Activated effector memory CD4-positive, alpha-beta T cell treated with Interleukin-2 at 50 U/mL for 16 hours (primary cell): ENCODE measurements at regions not wholly inside any gene's neighbourhood (a gene's known extent, or its start where the extent isn't known, plus 50 kb on each side); places are given as distances from the start of the nearest gene placed in this dataset.
"Not testable (repeated sequence)": the region's sequence is repeated elsewhere in the genome, so short reads cannot be mapped to it uniquely, and the experiment has no call there.

Experiments used
- DNase-seq: peaks from one replicate; pipeline ENCODE4 v3.0.0-alpha.2; 2020

DNA sequence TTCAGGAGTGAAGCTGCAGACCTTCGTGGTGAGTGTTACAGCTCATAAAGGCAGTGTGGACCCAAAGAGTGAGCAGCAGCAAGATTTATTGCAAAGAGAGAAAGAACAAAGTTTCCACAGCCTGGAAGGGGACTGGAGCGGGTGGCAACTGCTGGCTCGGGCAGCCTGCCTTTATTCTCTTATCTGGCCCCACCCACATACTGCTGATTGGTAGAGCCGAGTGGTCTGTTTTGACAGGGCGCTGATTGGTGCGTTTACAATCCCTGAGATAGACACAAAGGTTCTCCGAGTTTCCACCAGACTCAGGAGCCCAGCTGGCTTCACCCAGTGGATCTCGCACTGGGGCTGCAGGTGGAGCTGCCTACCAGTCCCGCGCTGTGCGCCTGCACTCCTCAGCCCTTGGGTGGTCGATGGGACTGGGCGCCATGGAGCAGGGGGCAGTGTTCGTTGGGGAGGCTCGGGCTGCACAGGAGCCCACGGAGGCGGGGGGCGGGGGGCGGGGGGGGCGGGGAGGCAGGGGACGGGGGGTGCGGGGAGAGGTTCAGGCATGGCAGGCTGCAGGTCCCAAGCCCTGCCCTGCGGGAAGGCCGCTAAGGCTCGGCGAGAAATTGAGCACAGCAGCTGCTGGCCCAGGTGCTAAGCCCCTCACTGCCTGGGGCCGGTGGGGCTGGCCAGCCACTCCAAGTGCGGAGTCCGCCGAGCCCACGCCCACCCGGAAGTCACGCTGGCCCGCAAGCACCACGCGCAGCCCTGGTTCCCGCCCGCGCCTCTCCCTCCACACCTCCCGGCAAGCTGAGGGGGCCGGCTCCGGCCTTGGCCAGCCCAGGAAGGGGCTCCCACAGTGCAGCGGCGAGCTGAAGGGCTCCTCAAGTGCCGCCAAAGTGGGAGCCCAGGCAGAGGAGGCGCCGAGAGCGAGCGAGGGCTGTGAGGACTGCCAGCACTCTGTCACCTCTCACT, 59.9 kb upstream of the EN2 start:
- not testable (repeated sequence) for DNase-seq

DNA sequence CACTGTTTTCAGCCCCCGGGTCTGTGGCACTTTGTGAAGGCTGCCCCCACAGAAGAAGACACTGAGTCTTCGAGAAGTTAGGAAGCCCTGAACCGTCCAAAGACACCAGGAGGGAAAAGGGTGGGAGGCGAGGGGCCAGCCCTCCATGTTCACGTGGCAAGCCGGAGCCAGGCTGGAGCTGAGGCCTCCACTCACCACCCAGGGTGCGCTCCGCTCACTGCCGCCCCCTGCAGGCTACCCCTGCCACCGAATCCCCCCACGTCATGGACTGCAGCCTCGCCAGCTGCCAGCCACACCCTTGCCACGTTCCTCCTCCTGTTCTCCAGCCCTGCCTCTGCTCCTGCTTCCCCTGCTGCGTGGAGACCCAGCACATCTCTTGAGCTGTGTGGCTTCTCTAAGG, 59.0 kb upstream of the EN2 start:
- no peak for DNase-seq

DNA sequence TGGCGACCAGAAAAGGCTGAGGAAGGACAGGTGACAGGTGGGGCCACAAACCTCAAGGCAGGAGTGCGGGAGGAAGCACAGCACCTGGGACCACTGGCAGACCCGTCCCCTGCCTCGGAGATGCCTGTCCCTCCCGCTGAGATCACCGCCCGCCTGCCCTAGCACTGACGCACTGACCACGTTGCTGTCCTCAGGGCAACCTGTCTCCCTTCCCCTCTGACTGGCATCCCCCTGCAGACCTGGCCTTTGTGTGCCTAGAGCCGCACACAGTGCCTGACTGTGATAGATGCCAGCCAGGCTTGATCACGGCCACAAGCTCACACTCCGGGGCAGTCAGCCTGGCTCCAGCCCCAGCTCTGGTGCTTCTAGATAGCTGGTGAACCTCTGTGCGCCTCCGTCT, 58.4 kb upstream of the EN2 start:
- no peak for DNase-seq

DNA sequence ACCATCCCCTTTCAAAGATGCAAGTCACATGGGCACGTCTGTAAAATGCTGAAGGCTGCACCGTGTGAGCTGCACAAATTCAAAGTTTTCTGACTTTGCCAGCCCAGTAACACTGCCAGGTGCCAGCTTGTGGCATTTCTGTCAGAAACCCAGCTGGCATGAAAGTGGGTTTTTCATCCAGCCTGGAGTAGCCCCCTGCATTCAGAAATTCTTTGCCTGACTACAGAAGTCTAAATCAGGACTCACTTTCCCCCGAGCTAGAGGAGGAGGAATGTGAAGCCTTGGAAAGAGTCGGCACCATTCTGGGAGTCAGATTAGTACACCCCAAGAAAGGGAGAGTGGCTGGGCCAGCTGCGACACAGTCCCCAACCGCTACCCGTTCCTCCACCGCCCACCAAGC, 56.7 kb upstream of the EN2 start:
- no peak for DNase-seq

DNA sequence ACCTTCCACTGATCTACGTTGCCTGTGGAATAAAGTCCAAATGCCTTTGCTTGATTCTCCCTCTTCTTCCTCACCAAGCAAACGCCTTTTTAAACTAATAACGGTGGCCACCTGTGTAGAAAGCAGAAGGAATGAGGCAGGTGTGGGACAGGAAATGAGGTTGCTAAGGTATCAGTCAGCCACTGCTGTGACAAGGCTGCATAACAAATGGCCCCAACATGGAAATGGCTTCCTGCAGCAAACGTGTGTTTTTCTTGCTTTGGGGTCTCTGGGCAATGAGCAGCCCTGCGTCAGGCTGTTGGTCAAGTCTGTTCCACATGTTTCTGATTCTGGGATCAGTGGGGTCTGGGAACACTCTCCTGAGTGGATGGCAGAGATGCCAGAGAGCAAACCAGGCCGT, 56.0 kb upstream of the EN2 start:
- DNase-seq: no peak

DNA sequence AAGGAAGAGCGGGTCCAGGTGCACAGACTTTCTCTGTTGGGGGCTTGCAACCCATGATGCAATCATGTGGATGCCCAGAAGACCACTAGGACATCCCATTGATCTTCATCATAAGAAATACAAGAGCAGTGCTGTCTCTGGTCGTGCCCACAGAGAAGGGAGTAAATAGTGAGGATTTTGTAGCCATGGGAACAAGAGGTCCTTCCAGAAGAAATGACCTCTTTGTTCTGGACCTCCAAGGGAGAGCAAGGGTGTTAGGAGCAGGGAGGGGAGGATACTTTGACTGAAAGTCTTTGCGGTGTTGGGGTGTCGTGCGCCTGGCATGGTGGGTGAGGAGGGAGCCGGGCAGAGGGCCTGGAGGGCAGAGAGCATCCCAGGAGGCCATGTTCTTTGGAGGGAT, 55.0 kb upstream of the EN2 start:
- DNase-seq: no peak

DNA sequence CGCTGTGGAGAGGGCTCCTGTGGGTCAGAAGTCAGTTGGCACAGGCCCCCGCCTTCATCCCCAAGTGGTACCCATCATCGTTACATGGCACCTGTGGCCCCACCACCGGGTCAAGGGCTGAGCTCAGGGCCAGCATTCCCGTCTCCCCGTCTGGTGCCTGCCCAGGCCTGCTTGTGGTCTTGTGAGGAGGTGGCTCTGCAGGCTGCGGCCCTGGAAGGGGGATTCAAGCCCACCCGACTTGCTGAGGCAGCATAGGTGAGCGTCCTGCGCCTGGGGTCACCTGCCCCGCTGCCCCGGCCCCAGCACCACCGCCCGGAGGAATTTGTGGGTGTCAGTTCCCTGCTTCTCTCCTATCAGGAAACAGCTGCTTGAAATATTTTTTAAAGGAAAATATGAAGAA, 53.0 kb upstream of the EN2 start:
- DNase-seq: no peak

DNA sequence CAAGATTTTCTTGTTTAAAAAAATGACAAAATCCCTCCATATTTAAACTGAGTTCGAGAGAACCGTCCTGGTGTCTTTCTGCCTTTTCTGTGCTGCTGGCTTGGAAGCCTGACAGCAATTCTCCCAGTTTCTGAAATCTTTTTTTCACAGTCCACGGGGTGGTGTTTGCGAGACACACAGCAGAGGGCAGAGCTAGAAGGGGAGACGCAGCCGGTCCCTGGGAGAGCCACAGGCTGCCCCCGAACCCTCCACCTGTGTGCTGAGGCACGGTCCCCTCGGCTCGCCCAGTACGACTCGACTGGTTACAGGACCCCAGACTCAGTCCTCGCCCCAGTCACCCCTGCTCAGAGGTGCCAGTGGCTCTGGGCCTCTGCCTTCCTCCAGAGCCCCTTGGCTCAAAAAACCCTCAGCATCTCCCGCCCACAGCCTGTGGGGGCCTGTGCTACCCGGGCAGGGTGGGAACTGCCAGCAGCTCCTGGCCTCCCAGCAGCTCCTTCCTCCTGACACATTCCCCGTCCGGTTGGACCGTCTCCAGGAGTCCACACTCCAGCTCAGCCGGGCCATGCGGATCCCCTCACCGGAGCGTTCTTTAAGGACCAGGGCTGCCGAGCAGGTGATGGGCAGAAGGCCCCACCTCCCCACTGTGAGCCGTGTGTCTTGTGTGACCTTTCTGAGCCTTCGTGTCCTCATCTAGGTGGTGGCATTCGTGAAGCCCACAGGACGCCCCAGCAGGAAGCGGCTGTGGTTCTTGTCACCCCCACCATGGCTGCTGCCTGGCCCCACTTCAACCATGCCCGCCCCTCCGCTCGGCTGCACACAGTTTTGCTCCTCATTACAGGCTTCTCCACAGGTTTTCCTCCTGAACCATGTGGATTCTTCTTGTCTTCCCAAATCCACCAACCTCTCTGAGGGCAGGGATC, 52.3 kb upstream of the EN2 start:
- no peak for DNase-seq

DNA sequence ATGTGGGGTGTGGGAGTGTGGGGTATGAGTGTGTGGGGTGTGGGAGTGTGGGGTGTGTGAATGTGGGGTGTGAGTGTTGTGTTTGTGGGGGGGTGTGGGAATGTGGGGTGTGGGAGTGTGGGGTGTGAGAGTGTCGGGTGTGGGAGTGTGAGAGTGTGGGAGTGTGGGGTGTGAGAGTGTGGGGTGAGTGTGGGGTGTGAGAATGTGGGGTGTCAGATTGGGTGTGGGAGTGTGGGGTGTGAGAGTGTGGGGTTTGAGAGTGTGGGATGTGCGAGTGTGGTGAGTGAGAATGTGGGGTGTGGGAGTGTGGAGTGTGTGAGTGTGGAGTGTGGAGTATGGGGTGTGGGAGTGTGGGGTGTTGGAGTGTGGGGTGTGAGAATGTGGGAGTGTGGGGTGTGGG, 50.1 kb upstream of the EN2 start:
- no peak for DNase-seq
